AG09319 (cell line): ENCODE measurements at regions not wholly inside any gene's neighbourhood (a gene's known extent, or its start where the extent isn't known, plus 50 kb on each side); places are given as distances from the start of the nearest gene placed in this dataset.

ENCODE experiments used
- DNase-seq: peaks from one replicate; pipeline ENCODE4 v3.0.0-alpha.2; 2010; ENCODE audit warnings: low read depth; ENCODE audit errors: extremely low read depth
- TF ChIP-seq, protein P1 (sequence below): IDR thresholded peaks from 2 replicates; pipeline ENCODE4 v1.5.1; 2011; ENCODE audit warnings: low read depth, mild to moderate bottlenecking, inconsistent platforms, low read length, moderate library complexity

DNA sequence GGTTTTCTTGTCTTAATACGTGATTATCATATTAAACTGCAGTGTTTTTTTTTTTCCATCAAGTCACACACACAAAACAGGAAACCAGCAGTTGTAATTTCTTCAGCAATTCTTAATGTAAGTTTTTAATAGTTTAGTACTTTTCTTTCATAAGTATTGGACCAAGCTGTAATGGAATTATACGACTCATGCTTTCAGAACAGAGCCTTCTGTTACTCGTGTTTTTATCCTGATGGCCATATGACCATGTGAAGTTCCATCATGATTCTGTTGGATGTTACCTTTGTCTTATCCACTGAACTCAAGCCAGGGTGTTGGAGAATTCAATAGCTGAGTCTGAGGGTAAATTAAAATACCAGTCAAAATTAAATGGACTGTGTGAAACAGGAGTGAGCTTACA, 72.0 kb upstream of the S1PR1 start:
- TF ChIP-seq, protein P1, sequence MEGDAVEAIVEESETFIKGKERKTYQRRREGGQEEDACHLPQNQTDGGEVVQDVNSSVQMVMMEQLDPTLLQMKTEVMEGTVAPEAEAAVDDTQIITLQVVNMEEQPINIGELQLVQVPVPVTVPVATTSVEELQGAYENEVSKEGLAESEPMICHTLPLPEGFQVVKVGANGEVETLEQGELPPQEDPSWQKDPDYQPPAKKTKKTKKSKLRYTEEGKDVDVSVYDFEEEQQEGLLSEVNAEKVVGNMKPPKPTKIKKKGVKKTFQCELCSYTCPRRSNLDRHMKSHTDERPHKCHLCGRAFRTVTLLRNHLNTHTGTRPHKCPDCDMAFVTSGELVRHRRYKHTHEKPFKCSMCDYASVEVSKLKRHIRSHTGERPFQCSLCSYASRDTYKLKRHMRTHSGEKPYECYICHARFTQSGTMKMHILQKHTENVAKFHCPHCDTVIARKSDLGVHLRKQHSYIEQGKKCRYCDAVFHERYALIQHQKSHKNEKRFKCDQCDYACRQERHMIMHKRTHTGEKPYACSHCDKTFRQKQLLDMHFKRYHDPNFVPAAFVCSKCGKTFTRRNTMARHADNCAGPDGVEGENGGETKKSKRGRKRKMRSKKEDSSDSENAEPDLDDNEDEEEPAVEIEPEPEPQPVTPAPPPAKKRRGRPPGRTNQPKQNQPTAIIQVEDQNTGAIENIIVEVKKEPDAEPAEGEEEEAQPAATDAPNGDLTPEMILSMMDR, result no peak
- no peak for DNase-seq

GRCh38 chr1:101162736-101163735, 73.8 kb upstream of the S1PR1 start:
- no peak for DNase-seq
- TF ChIP-seq, protein P1, result no peak

GRCh38 chr1:101162300-101162699, 74.5 kb upstream of the S1PR1 start:
- DNase-seq, result no peak
- TF ChIP-seq, protein P1, result no peak

- TF ChIP-seq, protein P1, result no peak
- no peak for DNase-seq
Observed at GRCh38 chr1:101161619-101162018, 75.2 kb upstream of the S1PR1 start.

DNA sequence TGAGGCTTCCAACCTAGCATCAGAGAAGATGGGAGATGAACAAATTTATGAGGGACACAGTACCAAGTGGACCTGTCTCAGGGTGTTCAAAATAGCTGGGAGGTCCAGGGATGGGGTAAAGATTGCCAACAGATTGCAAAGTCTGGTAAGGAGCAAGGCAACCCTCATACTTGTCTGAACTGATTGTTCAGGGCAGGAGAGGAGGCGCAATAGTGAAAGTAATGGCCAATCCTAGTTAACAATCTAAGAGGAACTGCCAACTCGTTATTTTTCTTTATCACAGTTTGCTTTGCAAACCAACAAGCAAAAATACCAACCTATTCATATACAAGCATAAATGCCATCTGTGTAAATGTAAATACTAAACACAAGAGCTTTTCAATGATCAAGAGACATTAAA, 78.4 kb upstream of the S1PR1 start:
- TF ChIP-seq, protein P1, result no peak
- no peak for DNase-seq

GRCh38 chr1:101154547-101154946, 82.3 kb upstream of the S1PR1 start:
- no peak for DNase-seq
- TF ChIP-seq, protein P1, result no peak

DNA sequence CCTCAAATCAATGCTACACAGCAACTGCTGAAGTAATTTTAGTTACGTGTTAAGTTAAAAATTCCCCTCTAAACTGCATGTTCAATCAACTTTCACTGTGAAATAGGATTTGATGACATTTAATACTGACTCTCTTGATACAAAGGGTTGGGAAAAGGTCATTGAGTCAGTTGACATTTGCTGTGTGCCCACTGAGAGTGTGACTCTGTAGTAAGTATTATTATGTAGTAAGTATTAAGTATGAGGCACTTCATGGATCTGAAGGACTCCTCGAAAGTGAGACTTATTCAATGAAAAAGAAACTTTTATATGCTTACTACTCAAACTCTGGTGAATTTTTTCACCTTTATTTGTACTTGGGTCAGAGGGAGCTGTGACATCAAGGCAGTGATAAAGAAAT, 83.1 kb upstream of the S1PR1 start:
- DNase-seq, result no peak
- TF ChIP-seq, protein P1, result no peak
